BE2C (cell line): ENCODE measurements at regions not wholly inside any gene's neighbourhood (a gene's known extent, or its start where the extent isn't known, plus 50 kb on each side); places are given as distances from the start of the nearest gene placed in this dataset.
A peak's percentile ranks its signal among the peaks of the same experiment; 100 is the strongest.
"Not testable (repeated sequence)": the region's sequence is repeated elsewhere in the genome, so short reads cannot be mapped to it uniquely, and the experiment has no call there.

Experiments
- DNase-seq: peaks from one replicate; pipeline ENCODE4 v3.0.0-alpha.2; 2020
- H3K27me3 ChIP-seq: fragments of 250-450 bp; sonication (Bioruptor Pico); 2 replicates; pipeline ENCODE4 v1.5.1; 2020; ENCODE audit warnings: mild to moderate bottlenecking
- H3K36me3 ChIP-seq: fragments of 250-450 bp; sonication (Bioruptor Pico); 2 replicates; pipeline ENCODE4 v1.5.1; 2020; ENCODE audit warnings: mild to moderate bottlenecking
- H3K4me1 ChIP-seq: fragments of 250-450 bp; sonication (Bioruptor Pico); 2 replicates; pipeline ENCODE4 v1.5.1; 2020
- H3K4me3 ChIP-seq: 2 replicates; pipeline ENCODE4 v1.5.1; 2011; ENCODE audit warnings: low read depth, low read length
- H3K9me3 ChIP-seq: fragments of 250-450 bp; sonication (Bioruptor Pico); 2 replicates; pipeline ENCODE4 v1.5.1; 2020
- TF ChIP-seq, protein P1 (sequence below): IDR thresholded peaks from 2 replicates; pipeline ENCODE4 v1.5.1; 2012; ENCODE audit warnings: mild to moderate bottlenecking, low read depth, low read length

DNA sequence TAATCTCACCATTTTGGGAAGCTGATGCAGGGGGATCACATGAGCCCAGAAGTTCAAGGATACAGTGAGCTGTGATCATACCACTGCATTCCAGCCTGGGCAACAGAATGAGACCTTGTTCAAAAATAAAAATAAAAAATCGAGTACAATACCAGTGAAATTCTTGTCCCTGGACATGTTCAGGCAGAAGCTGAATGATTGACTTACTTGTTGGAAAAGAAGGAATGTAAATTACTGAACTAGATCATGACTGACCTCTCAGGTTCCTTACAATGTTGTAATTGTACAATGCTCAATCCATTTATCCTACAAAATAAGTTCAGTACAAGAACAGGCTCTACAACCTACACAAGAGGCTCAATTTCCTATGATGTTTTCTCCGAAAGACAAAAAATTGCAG lies 1010.4 kb downstream of the TLE1 start:
- Histone ChIP-seq H3K27me3 (no peaks in the 10 kb centered on the region), H3K36me3 (no peaks in the 10 kb centered on the region), H3K9me3 (no peaks in the 10 kb centered on the region), H3K4me3 (no peak overlapping the region), H3K4me1 (no peaks in the 10 kb centered on the region)
- DNase-seq, result no peak
- TF ChIP-seq, protein P1, sequence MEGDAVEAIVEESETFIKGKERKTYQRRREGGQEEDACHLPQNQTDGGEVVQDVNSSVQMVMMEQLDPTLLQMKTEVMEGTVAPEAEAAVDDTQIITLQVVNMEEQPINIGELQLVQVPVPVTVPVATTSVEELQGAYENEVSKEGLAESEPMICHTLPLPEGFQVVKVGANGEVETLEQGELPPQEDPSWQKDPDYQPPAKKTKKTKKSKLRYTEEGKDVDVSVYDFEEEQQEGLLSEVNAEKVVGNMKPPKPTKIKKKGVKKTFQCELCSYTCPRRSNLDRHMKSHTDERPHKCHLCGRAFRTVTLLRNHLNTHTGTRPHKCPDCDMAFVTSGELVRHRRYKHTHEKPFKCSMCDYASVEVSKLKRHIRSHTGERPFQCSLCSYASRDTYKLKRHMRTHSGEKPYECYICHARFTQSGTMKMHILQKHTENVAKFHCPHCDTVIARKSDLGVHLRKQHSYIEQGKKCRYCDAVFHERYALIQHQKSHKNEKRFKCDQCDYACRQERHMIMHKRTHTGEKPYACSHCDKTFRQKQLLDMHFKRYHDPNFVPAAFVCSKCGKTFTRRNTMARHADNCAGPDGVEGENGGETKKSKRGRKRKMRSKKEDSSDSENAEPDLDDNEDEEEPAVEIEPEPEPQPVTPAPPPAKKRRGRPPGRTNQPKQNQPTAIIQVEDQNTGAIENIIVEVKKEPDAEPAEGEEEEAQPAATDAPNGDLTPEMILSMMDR, result no peak

DNA sequence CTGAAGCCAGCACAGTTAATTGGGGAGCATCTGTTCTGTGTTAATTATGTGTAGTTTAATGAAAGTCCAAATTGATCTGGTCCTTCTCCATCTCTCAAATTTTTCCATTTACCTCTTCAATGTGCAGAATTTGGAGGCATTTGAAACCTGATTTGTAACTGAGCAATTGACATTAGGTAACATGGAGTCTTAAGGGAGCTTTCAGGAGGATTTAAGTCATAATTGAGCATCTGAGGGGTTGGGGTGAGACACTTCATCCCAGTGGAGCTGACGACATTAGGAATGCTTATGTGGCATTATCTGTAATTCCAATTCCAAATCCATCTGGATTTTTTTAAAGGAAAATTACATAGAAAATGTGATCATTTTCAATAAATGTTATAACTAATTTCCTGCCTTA lies 1015.9 kb downstream of the TLE1 start:
- H3K4me1 ChIP-seq, result 0 out of 2 replicates have a peak, but pooled peaks cover 5% of the 10 kb centered on the region
- no peaks in the 10 kb centered on the region for H3K27me3 ChIP-seq
- TF ChIP-seq, protein P1, result no peak
- no peaks in the 10 kb centered on the region for H3K36me3 ChIP-seq
- H3K9me3 ChIP-seq, result no peaks in the 10 kb centered on the region
- no peak overlapping the region for H3K4me3 ChIP-seq
- no peak for DNase-seq

DNA sequence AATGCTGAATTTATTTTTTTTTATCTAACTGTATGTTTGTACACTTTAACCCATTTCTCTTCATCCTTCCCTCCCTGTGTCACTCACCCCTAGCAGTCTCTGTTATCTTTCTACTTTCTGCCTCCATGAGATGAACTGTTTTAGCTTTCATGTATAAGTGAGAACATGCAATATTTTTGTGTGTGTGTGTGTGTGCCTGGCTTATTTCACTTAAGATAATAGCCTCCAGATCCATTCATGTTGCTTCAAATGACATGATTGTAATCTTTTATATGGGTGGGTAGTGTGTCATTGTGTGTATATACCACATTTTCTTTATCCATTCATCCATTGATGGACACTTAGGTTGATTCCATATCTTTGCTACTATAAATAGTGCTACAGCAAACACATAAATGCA lies 1023.9 kb downstream of the TLE1 start:
- no peak for DNase-seq
- Histone ChIP-seq H3K27me3 (no peaks in the 10 kb centered on the region), H3K9me3 (peaks cover 4% of the 10 kb centered on the region; the same call in 1 of the 2 replicates), H3K4me1 (peaks cover 2% of the 10 kb centered on the region; the same call in 1 of the 2 replicates), H3K36me3 (no peaks in the 10 kb centered on the region), H3K4me3 (no peak overlapping the region)
- TF ChIP-seq, protein P1, result no peak

DNA sequence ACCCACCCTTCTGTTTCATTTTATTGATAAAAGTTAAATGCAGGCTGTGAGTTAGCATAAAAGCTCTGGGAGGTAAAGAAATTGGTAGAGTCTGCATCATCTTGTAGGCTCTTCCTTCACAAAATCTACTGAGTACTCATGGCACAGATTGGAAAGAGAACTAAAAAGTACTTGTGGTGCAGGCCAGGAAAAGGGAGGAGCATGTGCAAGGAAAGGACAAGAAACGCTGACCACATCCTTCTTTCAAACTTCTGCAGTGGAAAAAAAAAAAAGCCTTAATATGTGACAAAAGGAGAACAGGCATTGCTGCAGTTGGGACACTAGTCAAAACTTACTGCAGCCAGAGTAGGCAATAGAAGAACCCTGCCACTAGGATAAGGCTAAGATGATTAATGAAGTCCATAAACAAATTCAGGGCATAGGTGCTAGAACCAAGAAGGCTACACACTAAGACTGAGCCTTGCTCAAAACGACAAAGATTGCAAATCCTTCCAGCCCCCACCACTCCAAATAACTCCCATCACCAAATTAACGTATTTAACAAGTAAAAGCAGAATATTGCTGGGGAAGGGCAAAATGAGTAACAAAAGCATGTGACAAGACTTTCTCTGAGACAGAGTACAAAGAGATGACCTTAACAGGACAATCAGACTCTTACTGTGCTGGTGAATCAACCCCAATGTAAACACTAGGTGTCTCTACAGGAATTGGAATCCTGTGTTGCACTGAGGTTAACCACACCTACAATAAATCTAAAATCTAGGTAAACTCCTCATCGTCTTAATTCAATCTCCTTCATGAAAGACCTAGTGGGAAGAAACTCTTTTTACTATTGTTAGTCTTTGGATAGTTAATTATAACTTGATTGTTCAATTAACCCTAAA lies 1024.8 kb downstream of the TLE1 start:
- Histone ChIP-seq H3K4me1 (peaks cover 2% of the 10 kb centered on the region; the same call in 1 of the 2 replicates), H3K4me3 (no peak overlapping the region), H3K36me3 (no peaks in the 10 kb centered on the region), H3K27me3 (no peaks in the 10 kb centered on the region), H3K9me3 (peaks cover 4% of the 10 kb centered on the region; the same call in 1 of the 2 replicates)
- TF ChIP-seq, protein P1, result peak; percentile 56
- DNase-seq, result no peak

DNA sequence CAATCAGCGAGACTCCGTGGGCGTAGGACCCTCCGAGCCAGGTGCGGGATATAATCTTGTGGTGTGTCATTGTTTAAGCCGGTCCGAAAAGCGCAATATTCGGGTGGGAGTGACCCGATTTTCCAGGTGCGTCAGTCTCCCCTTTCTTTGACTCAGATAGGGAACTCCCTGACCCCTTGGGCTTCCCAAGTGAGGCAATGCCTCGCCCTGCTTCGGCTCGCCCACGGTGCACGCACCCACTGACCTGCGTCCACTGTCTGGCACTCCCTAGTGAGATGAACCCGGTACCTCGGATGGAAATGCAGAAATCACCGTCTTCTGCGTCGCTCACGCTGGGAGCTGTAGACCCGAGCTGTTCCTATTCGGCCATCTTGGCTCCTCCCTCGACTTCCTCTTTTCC lies 1029.6 kb downstream of the TLE1 start:
- H3K36me3 ChIP-seq, DNase-seq, H3K27me3 ChIP-seq, H3K4me3 ChIP-seq, H3K9me3 ChIP-seq, H3K4me1 ChIP-seq: not testable (repeated sequence)

DNA sequence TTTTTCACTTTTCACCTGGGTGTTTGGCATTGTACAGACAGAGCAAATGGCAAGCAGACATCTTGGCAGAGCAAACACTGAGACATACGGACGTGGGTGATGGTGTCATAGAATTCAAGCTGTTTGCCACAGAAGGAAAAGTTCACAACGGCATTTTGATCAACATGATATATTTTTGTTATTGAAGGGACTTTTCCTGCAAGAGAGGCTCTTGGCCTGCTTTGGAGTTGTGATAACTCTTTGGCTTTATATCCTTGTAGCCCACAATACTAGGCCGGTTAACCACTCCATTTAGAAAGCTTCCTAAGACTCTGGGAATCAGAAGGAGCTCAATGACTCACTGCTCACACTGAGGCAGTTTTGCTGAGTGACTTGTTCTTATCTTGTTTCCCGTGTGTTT lies 1038.3 kb downstream of the TLE1 start:
- H3K4me3 ChIP-seq, result no peak overlapping the region
- DNase-seq, result no peak
- H3K36me3 ChIP-seq, result no peaks in the 10 kb centered on the region
- no peaks in the 10 kb centered on the region; the same call in 1 of the 2 replicates for H3K4me1 ChIP-seq
- TF ChIP-seq, protein P1, result no peak
- no peaks in the 10 kb centered on the region for H3K27me3 ChIP-seq
- H3K9me3 ChIP-seq, result no peaks in the 10 kb centered on the region
